NCI-H2196 treated with DMSO at 0.1 percent for 48 hours (cell line): ENCODE measurements at regions not wholly inside any gene's neighbourhood (a gene's known extent, or its start where the extent isn't known, plus 50 kb on each side); places are given as distances from the start of the nearest gene placed in this dataset.
"Not testable (repeated sequence)": the region's sequence is repeated elsewhere in the genome, so short reads cannot be mapped to it uniquely, and the experiment has no call there.

Experiments
- DNase-seq: peaks from one replicate; lab custom pipeline; 2025; ENCODE audit not compliant: unreplicated experiment; lab: John Stamatoyannopoulos, UW

DNA sequence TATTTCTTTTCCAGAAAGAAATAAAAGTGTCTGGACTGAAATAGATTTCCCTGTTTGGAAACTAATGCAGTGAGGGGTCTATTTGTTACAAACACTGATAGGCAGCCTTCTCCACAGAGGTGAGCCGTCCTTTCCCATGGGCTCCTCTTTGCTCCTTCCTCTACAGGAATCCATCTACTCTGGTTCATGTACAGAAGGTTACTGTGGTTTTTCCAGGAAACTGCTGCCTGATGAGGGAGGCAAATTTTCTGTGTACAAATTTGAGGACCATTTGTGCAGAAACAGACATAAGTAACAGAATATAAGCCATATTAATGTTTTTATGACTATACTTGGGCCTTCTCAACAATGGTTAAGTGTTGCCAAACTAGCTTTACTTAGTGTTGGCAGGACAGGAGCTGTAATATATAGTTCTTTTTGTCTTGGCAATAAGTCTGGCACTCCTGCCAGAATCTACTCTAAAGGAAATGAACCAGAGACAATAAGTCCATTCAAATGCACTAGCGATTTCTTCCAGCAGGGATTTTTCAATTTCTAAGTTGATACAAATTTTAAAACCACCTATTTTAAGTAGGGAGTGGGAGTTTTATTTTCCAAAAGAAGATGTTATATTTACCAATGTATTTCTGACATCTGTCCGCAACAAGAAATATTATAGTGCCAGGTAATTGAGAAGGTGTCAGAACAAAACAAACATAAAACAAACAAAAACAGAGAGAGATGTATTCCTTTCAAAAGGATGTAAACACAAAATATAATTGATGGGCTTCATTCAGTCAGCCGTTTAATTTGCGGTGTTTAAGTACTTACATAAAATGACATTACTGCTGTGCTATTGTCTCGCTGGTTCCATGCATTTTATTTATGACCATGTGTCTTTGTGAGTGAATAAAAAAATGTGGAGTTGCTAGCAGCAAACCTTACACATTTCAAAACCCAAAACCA lies 91.0 kb upstream of the NFE2L3 start:
- peak; percentile 31 for DNase-seq

DNA sequence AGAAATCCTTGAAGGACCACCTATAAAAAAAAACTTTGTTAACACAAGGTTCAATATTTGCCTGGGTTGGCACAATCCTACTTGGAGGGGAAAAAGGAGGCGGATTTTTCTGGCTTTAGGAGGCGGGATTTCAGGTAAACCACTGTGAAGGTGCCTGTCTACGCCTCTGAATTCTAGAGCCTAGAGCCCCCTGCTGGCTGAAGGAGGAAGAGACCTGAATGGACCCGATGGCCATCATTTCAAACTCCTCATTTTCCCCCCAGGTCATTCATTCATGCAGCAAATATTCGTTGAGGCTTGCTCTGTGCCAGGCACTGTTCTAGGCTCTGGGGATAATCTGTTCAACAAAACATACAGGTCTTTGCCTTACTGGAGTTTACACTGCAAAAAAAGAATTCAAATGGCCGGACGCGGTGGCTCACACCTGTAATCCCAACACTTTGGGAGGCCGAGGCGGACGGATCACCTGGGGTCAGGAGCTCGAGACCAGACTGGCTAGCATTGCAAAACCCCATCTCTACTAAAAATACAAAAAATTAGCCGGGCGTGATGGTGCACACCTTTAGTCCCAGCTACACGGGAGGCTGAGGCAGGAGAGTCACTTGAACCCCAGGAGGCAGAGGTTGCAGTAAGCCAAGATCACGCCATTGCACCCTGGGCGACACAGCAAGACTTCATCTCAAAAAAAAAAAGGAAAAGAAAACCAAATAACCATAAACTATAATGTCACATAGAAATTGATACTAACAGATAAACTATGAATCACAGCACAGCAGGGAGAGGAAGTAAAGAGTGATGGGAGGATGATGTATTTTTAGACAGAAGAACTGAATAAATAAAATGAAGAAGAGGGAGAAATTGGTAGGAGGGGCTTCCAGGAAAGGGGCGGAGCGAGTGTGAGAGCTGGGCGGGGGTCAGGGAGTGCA lies 90.1 kb upstream of the NFE2L3 start:
- peak; percentile 46 for DNase-seq

- DNase-seq, result no peak
Measured at GRCh38 chr7:26065652-26066051, 86.3 kb upstream of the NFE2L3 start.

DNA sequence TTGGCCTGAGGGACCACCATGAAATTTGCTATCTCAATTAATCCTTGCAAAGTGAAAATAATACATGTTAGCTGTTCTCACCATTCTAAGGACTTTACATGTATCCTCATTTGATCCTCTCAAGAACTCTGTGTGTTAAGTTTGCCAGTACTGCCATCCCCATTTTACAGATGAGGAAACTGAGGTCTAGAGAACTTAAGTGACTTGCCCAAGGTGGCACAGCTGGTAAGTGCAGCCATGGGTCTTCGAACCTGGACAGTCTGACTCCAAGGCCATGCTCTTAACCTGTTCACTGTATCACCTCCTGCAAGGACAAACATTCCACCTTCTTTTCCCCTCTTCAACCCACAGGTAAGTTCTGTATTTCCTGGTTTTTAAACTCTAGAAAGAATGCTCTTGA lies 85.3 kb upstream of the NFE2L3 start:
- DNase-seq, result no peak

- no peak for DNase-seq
Measured at GRCh38 chr7:26070290-26070689, 81.7 kb upstream of the NFE2L3 start.

DNA sequence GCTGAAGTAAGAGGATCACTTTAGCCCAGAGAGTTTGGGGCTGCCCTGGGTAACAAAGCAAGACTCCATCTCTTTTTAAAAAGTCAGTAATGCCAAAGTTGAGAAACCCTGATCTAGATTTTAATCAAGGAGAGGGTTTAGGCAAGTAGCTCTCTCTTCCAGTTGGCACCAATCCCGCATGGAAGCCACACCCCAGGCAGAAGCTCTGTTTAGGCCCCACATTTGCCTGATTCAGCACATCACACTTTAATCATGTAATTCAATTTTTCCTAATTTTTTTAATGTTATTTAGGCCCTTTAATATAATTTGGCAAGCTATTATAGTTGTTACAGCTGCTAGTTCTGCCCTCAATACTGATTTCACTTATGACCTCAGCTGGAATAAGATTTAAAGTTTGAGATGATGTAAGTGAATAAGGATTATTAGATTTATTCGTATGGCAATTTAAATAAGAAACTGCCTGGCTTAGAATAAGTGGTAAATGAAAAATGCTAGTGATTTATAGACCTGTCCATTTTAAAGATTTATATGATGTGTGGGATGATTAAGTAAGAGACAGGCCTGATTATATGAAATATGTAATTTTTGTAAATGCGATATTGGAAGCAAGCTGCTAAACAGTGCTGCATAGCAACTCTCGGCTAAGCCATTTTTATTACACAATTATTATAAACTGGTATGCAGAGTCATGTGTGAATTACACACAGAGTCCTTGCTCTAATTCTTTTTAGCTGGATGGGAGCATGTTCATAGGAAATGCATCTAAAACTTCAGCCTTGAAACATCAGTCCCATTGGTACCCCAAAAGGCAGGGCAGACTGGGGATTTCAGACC lies 80.2 kb upstream of the NFE2L3 start:
- DNase-seq, result no peak

GRCh38 chr7:26073041-26073440 lies 79.0 kb upstream of the NFE2L3 start:
- DNase-seq, result no peak

DNA sequence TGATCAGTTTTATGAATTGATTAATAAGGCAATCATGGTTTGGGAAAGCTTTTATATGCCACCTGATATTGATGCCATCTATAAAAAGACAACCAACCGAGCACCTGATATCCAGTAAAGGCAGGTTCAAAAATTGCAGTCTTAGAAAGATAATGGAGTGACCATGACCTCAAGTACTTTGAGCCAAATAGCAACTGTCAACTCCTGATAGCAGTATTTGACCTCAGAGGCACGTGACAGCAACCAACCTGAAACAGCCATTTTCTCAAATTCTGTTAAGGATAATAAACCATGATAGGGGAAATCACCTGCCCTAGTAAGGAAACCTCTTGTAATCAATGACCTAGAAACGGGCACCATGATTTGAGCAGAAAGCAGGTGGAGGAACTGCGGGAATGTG lies 77.1 kb upstream of the NFE2L3 start:
- no peak for DNase-seq

GRCh38 chr7:26076691-26077090 lies 75.3 kb upstream of the NFE2L3 start:
- no peak for DNase-seq

GRCh38 chr7:26078437-26079336 lies 73.3 kb upstream of the NFE2L3 start:
- peak; percentile 13 for DNase-seq

GRCh38 chr7:26081638-26082037 lies 70.4 kb upstream of the NFE2L3 start:
- no peak for DNase-seq

GRCh38 chr7:26083113-26083512 lies 68.9 kb upstream of the NFE2L3 start:
- DNase-seq, result no peak

- DNase-seq, result no peak
Measured at GRCh38 chr7:26084418-26084817, 67.6 kb upstream of the NFE2L3 start.

DNA sequence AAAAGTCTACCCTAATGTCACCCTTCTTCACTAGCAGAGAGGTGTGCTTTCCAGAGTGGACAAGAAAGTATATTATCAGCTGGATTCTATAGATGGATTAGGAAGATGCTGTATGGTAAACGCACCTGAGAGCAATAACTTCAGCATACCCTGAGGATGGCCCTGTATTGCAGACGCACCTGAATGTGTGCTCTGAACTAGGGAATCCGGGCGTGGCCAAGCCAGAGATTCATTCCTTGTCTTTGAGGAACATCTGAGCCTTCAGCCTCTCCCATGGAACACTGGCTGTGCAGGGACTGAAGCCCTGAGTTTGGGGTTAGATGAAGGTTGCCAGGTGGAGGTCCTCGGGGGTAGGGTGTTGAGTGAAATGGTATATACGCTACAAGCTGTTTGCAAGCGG lies 66.2 kb upstream of the NFE2L3 start:
- DNase-seq, result no peak

GRCh38 chr7:26087321-26088091 lies 64.5 kb upstream of the NFE2L3 start:
- DNase-seq, result no peak

- not testable (repeated sequence) for DNase-seq
Measured at GRCh38 chr7:26089469-26089868, 62.5 kb upstream of the NFE2L3 start.

GRCh38 chr7:26090927-26091519 lies 61.0 kb upstream of the NFE2L3 start:
- DNase-seq, result peak; percentile 48

- DNase-seq, result no peak
Measured at GRCh38 chr7:26091933-26092332, 60.1 kb upstream of the NFE2L3 start.

- DNase-seq, result no peak
Measured at GRCh38 chr7:26093023-26093422, 59.0 kb upstream of the NFE2L3 start.
